ENCODE measurements at regions not wholly inside any gene's neighbourhood (a gene's known extent, or its start where the extent isn't known, plus 50 kb on each side); places are given as distances from the start of the nearest gene placed in this dataset.

DNA sequence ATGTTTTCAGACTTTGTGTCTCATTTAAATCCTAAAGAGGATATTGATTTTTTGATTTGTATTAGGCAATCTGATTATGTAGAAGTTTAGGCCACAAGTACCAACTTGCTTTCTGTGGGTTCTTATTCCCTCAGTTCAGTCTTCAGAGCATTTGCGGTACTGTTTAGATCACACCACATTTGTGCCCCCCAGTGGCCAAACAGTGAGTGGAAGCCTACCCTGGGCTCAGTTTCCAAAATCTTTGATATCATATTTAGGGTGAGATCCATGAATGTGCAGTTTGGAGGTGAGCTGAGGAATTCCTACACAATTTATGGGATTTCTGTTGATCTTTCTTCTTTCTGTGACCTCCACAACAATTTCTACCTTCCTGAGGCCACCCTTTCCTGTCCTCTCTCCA is 92.3 kb upstream of the FUT9 start:
- TF ChIP-seq, protein P1, sequence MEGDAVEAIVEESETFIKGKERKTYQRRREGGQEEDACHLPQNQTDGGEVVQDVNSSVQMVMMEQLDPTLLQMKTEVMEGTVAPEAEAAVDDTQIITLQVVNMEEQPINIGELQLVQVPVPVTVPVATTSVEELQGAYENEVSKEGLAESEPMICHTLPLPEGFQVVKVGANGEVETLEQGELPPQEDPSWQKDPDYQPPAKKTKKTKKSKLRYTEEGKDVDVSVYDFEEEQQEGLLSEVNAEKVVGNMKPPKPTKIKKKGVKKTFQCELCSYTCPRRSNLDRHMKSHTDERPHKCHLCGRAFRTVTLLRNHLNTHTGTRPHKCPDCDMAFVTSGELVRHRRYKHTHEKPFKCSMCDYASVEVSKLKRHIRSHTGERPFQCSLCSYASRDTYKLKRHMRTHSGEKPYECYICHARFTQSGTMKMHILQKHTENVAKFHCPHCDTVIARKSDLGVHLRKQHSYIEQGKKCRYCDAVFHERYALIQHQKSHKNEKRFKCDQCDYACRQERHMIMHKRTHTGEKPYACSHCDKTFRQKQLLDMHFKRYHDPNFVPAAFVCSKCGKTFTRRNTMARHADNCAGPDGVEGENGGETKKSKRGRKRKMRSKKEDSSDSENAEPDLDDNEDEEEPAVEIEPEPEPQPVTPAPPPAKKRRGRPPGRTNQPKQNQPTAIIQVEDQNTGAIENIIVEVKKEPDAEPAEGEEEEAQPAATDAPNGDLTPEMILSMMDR (IDR thresholded peaks at IDR 0.05): peak in 4 of 7 experiments; percentile 14 to 38 (median 37)
- no peak for TF ChIP-seq POLR2A (IDR thresholded peaks at IDR 0.05)

Data from body of pancreas (tissue), 4 donors.